ENCODE measurements at regions not wholly inside any gene's neighbourhood (a gene's known extent, or its start where the extent isn't known, plus 50 kb on each side); places are given as distances from the start of the nearest gene placed in this dataset.
"Not testable (repeated sequence)": the region's sequence is repeated elsewhere in the genome, so short reads cannot be mapped to it uniquely, and the experiment has no call there.

GRCh38 chr11:116342148-116342547 lies 430.6 kb downstream of the BUD13 start:
- Histone ChIP-seq H4K12ac (ENCODE audit: low read depth, low read length) (no peak overlapping the region), H3K9me3 (ENCODE audit: insufficient read depth, low read depth, low read length) (no peaks in the 10 kb centered on the region)
- no CpG with 5 or more reads among the region's 7 CpGs for WGBS (ENCODE audit: extremely low coverage, insufficient coverage, insufficient read length)

GRCh38 chr11:116339306-116340098 lies 433.3 kb downstream of the BUD13 start:
- WGBS (ENCODE audit: extremely low coverage, insufficient coverage, insufficient read length) = no CpG with 5 or more reads among the region's 9 CpGs
- H3K18ac ChIP-seq (ENCODE audit: low read length) = no peak overlapping the region

More at GRCh38 chr11:116342148-116342547, 430.6 kb downstream of the BUD13 start:
- Histone ChIP-seq H4K8ac (ENCODE audit: low read depth, low read length) (no peak overlapping the region), H3K4me1 (ENCODE audit: control insufficient read depth in 1 of 2, insufficient read depth in 2 of 2, low read length in 2 of 2) (peaks cover 2% of the 10 kb centered on the region in 2 experiments), H3K23ac (ENCODE audit: low read length) (no peak overlapping the region), H3K79me2 (ENCODE audit: control insufficient read depth, insufficient read depth, low read length, poor library complexity) (no peaks in the 10 kb centered on the region), H2AFZ (ENCODE audit: insufficient read depth, low read length, poor library complexity) (no peak overlapping the region), H3K4ac (ENCODE audit: low read depth, low read length) (no peak overlapping the region), H3K36me3 (ENCODE audit: control insufficient read depth in 1 of 2, insufficient read depth in 2 of 2, low read length in 2 of 2) (no peaks in the 10 kb centered on the region), H4K91ac (ENCODE audit: low read depth, low read length) (no peak overlapping the region), H3K4me2 (ENCODE audit: low read length) (no peak overlapping the region), H3K27me3 (ENCODE audit: insufficient read depth, low read length) (no peaks in the 10 kb centered on the region), H2BK5ac (ENCODE audit: low read depth, low read length, poor library complexity) (no peak overlapping the region), H3K4me3 (ENCODE audit: low read depth, low read length) (no peak overlapping the region), H3K18ac (ENCODE audit: low read length) (no peak overlapping the region), H2BK120ac (ENCODE audit: insufficient read depth, low read length, poor library complexity) (no peak overlapping the region), H2AK5ac (ENCODE audit: low read length) (no peak overlapping the region), H3K14ac (ENCODE audit: low read length) (no peak overlapping the region), H3K27ac (ENCODE audit: low read depth, low read length) (no peak overlapping the region), H3K9ac (ENCODE audit: low read length) (no peak overlapping the region), H2BK12ac (ENCODE audit: low read length) (no peak overlapping the region), H3K79me1 (ENCODE audit: low read length) (no peaks in the 10 kb centered on the region)
- no peak for DNase-seq

GRCh38 chr11:116338500-116338899 lies 434.3 kb downstream of the BUD13 start:
- H3K27ac ChIP-seq (ENCODE audit: low read depth, low read length); H3K18ac ChIP-seq (ENCODE audit: low read length); H3K14ac ChIP-seq (ENCODE audit: low read length); H3K4me2 ChIP-seq (ENCODE audit: low read length); H2AFZ ChIP-seq (ENCODE audit: insufficient read depth, low read length, poor library complexity); H3K79me2 ChIP-seq (ENCODE audit: control insufficient read depth, insufficient read depth, low read length, poor library complexity); H2BK12ac ChIP-seq (ENCODE audit: low read length); H3K79me1 ChIP-seq (ENCODE audit: low read length); H2BK120ac ChIP-seq (ENCODE audit: insufficient read depth, low read length, poor library complexity); H2BK5ac ChIP-seq (ENCODE audit: low read depth, low read length, poor library complexity); H3K4me3 ChIP-seq (ENCODE audit: low read depth, low read length); H3K9ac ChIP-seq (ENCODE audit: low read length); H2AK5ac ChIP-seq (ENCODE audit: low read length); H4K12ac ChIP-seq (ENCODE audit: low read depth, low read length); H4K8ac ChIP-seq (ENCODE audit: low read depth, low read length); H3K4ac ChIP-seq (ENCODE audit: low read depth, low read length); H3K36me3 ChIP-seq (ENCODE audit: control insufficient read depth in 1 of 2, insufficient read depth in 2 of 2, low read length in 2 of 2); H3K27me3 ChIP-seq (ENCODE audit: insufficient read depth, low read length); H3K4me1 ChIP-seq (ENCODE audit: control insufficient read depth in 1 of 2, insufficient read depth in 2 of 2, low read length in 2 of 2); DNase-seq; H3K23ac ChIP-seq (ENCODE audit: low read length); H3K9me3 ChIP-seq (ENCODE audit: insufficient read depth, low read depth, low read length); H4K91ac ChIP-seq (ENCODE audit: low read depth, low read length): not testable (repeated sequence)
- no CpG with 5 or more reads among the region's 4 CpGs for WGBS (ENCODE audit: extremely low coverage, insufficient coverage, insufficient read length)

More at GRCh38 chr11:116339306-116340098, 433.3 kb downstream of the BUD13 start:
- no peaks in the 10 kb centered on the region for H3K9me3 ChIP-seq (ENCODE audit: insufficient read depth, low read depth, low read length)
- no peak overlapping the region for H3K4me2 ChIP-seq (ENCODE audit: low read length)
- H3K79me2 ChIP-seq (ENCODE audit: control insufficient read depth, insufficient read depth, low read length, poor library complexity) = no peaks in the 10 kb centered on the region
- no peak overlapping the region for H2BK12ac ChIP-seq (ENCODE audit: low read length)
- no peak overlapping the region for H3K14ac ChIP-seq (ENCODE audit: low read length)
- H3K9ac ChIP-seq (ENCODE audit: low read length) = no peak overlapping the region
- H4K8ac ChIP-seq (ENCODE audit: low read depth, low read length) = no peak overlapping the region
- no peak overlapping the region for H3K27ac ChIP-seq (ENCODE audit: low read depth, low read length)
- H3K4me3 ChIP-seq (ENCODE audit: low read depth, low read length) = no peak overlapping the region
- H3K27me3 ChIP-seq (ENCODE audit: insufficient read depth, low read length) = no peaks in the 10 kb centered on the region
- no peaks in the 10 kb centered on the region for H3K4me1 ChIP-seq (ENCODE audit: control insufficient read depth in 1 of 2, insufficient read depth in 2 of 2, low read length in 2 of 2)
- H2AFZ ChIP-seq (ENCODE audit: insufficient read depth, low read length, poor library complexity) = no peak overlapping the region
- H4K91ac ChIP-seq (ENCODE audit: low read depth, low read length) = no peak overlapping the region
- H2BK5ac ChIP-seq (ENCODE audit: low read depth, low read length, poor library complexity) = no peak overlapping the region
- no peaks in the 10 kb centered on the region for H3K79me1 ChIP-seq (ENCODE audit: low read length)
- H2BK120ac ChIP-seq (ENCODE audit: insufficient read depth, low read length, poor library complexity) = no peak overlapping the region
- H2AK5ac ChIP-seq (ENCODE audit: low read length) = no peak overlapping the region
- no peak overlapping the region for H3K4ac ChIP-seq (ENCODE audit: low read depth, low read length)
- H3K36me3 ChIP-seq (ENCODE audit: control insufficient read depth in 1 of 2, insufficient read depth in 2 of 2, low read length in 2 of 2) = no peaks in the 10 kb centered on the region
- no peak for DNase-seq
- no peak overlapping the region for H4K12ac ChIP-seq (ENCODE audit: low read depth, low read length)
- no peak overlapping the region for H3K23ac ChIP-seq (ENCODE audit: low read length)

GRCh38 chr11:116336540-116336939 lies 436.2 kb downstream of the BUD13 start:
- Histone ChIP-seq H3K9me3 (ENCODE audit: insufficient read depth, low read depth, low read length) (no peaks in the 10 kb centered on the region), H3K4me3 (ENCODE audit: low read depth, low read length) (no peak overlapping the region), H3K27ac (ENCODE audit: low read depth, low read length) (no peak overlapping the region), H2AFZ (ENCODE audit: insufficient read depth, low read length, poor library complexity) (no peak overlapping the region), H3K9ac (ENCODE audit: low read length) (no peak overlapping the region), H4K8ac (ENCODE audit: low read depth, low read length) (no peak overlapping the region), H3K79me2 (ENCODE audit: control insufficient read depth, insufficient read depth, low read length, poor library complexity) (no peaks in the 10 kb centered on the region), H3K79me1 (ENCODE audit: low read length) (no peaks in the 10 kb centered on the region), H4K91ac (ENCODE audit: low read depth, low read length) (no peak overlapping the region), H2BK5ac (ENCODE audit: low read depth, low read length, poor library complexity) (no peak overlapping the region), H3K36me3 (ENCODE audit: control insufficient read depth in 1 of 2, insufficient read depth in 2 of 2, low read length in 2 of 2) (no peaks in the 10 kb centered on the region), H4K12ac (ENCODE audit: low read depth, low read length) (no peak overlapping the region), H3K23ac (ENCODE audit: low read length) (no peak overlapping the region), H3K4me1 (ENCODE audit: control insufficient read depth in 1 of 2, insufficient read depth in 2 of 2, low read length in 2 of 2) (no peaks in the 10 kb centered on the region), H3K4me2 (ENCODE audit: low read length) (no peak overlapping the region), H3K14ac (ENCODE audit: low read length) (no peak overlapping the region), H2AK5ac (ENCODE audit: low read length) (no peak overlapping the region), H2BK12ac (ENCODE audit: low read length) (no peak overlapping the region), H3K27me3 (ENCODE audit: insufficient read depth, low read length) (no peaks in the 10 kb centered on the region), H3K18ac (ENCODE audit: low read length) (no peak overlapping the region), H2BK120ac (ENCODE audit: insufficient read depth, low read length, poor library complexity) (no peak overlapping the region), H3K4ac (ENCODE audit: low read depth, low read length) (no peak overlapping the region)
- DNase-seq = no peak
- WGBS (ENCODE audit: extremely low coverage, insufficient coverage, insufficient read length) = no CpG with 5 or more reads among the region's 1 CpG

Data from trophoblast cell (in vitro differentiated cells and primary cell).